ENCODE measurements at regions not wholly inside any gene's neighbourhood (a gene's known extent, or its start where the extent isn't known, plus 50 kb on each side); places are given as distances from the start of the nearest gene placed in this dataset.

DNA sequence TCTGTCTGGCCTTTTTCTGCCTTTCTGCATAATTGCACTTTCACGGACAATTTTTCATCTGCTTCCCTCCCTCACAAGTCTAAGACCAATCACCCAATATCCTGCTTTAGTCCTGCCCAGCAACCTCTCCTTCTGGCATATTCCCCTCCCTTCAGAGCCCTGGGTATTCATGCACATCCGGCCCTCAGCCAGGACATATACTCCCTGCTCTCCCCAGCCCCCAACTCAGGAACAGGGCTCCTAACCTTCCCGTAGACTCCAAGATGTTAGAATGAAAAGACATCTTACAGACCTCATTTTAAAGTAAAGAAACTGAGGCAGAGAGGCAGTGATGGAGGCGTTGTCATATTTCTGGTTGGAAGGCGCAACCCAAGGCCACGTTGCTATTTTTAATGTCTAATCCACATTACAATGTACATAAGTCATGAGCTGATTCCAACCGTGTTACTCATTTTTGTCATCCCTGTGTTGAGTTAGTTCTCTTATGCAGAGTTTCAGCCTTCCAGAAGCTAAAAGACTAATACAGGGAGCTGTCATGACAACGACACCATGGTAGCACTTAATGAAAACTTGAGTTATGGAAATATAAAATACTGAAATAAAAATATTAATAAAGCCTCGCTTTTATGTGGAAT lies 209.2 kb downstream of the TSHZ3 start:
- TF ChIP-seq, protein P1, sequence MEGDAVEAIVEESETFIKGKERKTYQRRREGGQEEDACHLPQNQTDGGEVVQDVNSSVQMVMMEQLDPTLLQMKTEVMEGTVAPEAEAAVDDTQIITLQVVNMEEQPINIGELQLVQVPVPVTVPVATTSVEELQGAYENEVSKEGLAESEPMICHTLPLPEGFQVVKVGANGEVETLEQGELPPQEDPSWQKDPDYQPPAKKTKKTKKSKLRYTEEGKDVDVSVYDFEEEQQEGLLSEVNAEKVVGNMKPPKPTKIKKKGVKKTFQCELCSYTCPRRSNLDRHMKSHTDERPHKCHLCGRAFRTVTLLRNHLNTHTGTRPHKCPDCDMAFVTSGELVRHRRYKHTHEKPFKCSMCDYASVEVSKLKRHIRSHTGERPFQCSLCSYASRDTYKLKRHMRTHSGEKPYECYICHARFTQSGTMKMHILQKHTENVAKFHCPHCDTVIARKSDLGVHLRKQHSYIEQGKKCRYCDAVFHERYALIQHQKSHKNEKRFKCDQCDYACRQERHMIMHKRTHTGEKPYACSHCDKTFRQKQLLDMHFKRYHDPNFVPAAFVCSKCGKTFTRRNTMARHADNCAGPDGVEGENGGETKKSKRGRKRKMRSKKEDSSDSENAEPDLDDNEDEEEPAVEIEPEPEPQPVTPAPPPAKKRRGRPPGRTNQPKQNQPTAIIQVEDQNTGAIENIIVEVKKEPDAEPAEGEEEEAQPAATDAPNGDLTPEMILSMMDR (IDR thresholded peaks at IDR 0.05) = no peak
- no peak for TF ChIP-seq POLR2AphosphoS5 (IDR thresholded peaks at IDR 0.05)

Measured in gastroesophageal sphincter (tissue), 3 donors.